DMS153 treated with DMSO at 0.1 percent for 48 hours (cell line): ENCODE measurements at regions not wholly inside any gene's neighbourhood (a gene's known extent, or its start where the extent isn't known, plus 50 kb on each side); places are given as distances from the start of the nearest gene placed in this dataset.
"Not testable (repeated sequence)": the region's sequence is repeated elsewhere in the genome, so short reads cannot be mapped to it uniquely, and the experiment has no call there.

Source experiments
- DNase-seq: peaks from one replicate; lab custom pipeline; 2025; ENCODE audit not compliant: unreplicated experiment; lab: John Stamatoyannopoulos, UW

DNA sequence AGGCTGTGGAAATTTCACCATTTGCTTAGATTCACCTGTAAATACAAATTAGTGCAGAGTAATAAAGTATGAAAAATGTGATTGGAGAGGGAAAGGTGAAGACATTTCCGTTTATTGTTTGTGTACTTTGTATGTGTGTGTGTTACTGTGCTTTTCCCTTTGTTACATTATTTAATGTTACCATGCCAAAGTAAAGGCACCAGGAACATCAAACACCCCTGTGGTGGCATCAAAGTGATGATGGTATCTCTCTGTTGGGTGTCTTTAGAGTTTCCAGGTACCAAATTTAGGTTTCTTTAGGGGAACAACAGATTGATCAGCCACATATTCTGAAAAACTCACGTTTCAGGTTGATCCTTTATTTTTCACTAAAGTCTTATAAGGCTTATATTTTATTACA lies 189.0 kb upstream of the FBXO33 start:
- DNase-seq: no peak

DNA sequence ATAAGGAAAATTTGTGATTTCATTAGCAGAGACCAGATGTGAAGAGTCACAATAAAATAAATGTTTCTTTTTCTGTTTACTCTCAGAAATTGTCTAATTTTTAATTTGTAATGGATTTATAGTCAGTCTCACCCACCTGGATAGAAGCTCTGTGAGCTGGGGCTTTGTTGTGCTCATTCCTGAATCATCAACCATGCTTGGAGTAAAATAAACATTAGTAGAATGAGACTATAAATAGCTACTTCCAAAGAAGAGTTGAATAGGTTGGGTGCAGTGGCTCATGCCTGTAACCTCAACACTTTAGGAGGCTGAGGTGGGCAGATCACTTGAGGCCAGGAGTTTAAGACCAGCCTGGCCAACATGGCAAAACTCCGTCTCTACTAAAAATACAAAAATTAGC lies 185.3 kb upstream of the FBXO33 start:
- DNase-seq: no peak

DNA sequence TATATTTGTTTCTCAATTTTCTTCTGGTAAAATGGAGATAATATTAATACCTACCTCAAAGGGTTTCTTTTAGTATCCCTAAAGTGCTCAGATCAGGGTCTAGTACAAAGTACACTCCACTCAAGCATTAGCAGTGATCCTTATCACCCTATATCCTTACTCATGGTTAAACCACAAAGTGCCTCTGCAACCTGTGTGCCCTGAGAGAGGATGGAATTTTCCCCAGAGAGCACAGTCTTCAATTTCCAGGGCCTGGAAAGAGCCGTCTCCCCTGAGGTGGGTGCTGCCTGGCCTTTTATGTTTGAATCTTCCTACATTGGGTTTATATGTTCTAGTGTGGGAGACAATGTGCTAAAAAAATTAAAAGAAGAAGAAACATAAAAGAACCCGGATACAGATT lies 183.1 kb upstream of the FBXO33 start:
- DNase-seq: no peak

DNA sequence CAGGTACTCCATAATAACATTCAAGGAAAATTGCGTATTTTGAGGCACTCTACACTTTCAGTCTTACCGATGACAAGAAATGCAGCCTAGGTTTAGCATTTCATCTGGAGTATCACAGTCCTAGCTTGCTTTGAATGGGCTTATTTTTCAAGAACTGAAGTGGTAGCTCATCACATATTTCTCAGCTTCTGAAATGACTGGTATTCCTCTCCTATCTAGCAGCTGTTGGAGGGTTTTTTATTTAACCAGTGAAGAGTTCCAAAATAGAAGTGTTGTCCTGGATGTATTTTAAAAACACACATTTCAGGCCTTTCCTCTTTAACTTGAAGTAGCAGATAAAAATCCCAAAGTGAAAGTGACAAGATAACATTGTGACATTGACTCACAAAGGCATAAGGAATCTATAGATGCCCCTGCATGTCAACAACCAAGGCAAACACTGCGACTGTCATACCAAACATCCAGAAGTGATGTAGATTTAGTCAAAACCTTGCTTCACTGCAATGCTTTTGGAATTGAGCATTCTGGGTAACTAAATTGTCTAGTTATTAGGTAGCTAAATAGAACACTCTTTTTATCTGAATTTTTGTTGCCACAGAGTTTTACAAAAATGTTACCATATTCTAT lies 182.2 kb upstream of the FBXO33 start:
- DNase-seq: no peak

DNA sequence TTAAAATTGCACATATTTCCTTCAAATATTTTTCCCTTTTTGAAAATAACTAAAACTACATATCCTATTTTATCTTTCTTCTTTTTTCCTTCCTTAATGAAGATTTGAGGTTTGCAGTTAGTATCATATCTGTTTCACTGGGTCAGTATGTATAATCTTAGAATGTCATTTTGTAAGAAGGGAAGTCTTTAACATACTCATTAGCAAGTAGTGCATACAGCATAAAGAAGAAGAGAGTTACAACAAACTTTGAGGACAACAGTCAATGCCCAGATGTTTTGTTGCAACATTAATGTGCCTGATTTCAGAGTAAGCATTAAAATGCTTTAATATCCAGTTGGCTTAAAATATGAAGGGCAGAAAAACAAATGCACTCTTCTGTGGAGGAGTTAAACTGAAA lies 176.9 kb upstream of the FBXO33 start:
- DNase-seq: no peak

DNA sequence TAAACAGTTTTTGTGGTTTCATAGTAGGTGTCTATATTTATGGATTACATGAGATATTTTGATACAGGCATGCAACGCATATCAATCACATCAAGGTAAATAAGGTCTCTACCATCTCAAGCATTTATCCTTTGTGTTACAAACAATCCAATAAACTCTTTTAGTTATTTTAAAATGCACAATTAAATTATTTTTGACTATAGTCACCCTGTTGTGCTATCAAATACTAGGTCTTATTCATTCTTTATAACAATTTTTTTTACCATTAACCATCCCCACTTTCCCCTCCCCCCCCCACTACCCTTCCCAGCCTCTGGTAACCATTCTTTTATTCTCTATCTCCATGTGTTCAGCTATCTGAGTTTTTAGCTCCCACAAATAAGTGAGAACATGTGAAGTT lies 175.7 kb upstream of the FBXO33 start:
- no peak for DNase-seq

DNA sequence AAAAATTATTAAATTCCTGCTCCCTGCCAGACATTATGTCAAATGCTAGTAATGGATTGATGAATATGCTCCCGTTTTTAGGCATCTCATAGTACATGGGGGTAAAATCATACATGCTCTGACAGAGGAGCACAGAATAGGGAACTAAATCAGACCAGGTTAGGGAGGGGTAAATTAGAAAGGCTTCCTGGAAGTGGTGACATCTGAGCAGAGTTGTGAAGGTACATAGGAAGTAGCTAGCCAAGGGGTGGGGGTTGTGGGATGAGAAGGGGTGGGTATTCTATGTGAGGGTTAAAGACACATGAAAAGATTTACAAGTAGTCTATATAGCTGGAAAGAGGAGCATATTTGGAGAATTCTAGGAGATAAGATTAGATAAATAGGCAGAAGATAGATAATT lies 171.7 kb upstream of the FBXO33 start:
- no peak for DNase-seq

DNA sequence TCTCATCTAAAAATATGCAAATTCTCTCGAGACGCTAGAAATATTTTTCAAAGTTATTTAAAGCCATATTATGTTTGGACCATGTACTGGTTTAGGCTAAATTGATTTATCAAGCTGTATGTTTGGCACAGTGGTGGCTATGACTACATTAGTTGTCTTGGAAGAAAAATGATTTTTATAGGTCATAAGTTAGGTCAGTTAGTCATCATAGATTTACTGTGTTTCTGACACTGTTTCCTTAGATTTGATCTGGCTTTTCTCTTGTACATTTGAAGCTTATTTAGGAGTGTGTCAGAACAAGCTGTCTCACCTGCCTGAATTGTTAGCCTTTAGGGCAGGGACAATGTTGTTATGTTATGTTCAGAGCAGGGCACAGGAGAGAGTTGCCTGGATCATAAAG lies 161.1 kb upstream of the FBXO33 start:
- DNase-seq: no peak

DNA sequence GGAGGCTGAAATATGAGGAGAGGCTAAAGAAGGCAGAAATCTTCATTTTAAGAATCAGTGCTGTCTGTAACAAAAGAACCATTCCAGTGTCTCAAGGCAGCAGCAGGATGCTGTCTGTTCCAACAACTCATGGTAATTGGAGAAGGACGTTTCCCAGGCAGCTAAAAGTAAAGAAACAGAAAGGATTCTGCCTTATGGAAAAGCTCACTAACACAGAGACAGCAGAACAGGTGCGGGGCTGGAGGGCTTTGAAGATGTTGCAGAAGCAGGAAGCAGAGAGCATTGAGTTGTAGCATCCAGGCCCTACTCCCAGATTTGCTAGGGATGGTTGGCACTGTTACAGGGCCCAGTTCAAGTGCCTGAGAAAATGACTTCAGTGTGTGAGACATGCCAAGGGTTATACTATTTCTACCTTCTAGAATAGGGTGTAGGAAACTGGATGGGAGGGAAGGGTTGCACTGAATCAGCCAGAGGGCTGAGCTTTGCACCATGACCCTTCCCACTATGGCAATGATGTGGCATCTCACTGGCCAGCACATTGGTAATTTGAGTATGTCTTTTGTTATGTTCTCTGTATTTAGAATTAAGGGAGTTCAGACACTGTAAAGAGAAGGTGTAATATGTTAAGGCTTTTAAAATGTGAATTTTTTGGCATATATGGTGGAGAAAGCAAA lies 160.0 kb upstream of the FBXO33 start:
- DNase-seq: no peak

DNA sequence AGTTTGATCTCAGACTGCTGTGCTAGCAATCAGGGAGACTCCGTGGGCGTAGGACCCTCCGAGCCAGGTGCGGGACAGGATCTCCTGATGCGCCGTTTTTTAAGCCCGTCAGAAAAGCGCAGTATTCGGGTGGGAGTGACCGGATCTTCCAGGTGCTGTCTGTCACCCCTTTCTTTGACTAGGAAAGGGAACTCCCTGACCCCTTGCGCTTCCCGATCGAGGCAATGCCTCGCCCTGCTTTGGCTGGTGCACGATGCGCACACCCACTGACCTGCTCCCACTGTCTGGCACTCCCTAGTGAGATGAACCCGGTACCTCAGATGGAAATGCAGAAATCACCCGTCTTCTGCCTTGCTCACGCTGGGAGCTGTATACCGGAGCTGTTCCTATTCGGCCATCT lies 157.6 kb upstream of the FBXO33 start:
- not testable (repeated sequence) for DNase-seq

DNA sequence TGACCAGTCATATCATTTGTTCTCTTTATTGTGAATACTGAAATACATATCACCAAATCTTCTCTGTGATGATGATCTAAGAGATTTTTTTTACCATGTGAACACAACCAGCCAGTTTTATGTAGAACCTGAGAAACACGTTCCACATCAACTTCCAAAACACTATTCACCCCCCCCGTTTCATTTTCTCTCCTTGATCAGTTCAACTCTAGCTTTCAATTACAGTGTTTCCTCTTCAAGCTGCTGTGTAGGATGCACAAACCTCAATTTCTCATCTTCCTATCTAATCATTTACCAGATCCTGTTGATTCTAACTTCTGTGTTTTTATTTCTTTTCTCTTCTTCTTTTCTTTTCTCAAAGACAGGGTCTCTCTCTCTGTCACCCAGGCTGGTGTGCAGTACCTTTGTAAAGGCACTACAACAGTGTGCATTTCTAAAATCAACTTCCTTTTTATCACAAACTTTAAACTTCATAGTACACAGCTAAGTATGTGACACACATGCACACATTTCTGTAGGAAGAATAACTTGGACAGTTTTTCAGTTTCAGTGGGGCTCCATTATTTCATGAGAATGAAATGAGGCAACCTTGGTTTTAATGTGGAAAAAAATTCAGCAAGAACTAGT lies 149.9 kb upstream of the FBXO33 start:
- no peak for DNase-seq

DNA sequence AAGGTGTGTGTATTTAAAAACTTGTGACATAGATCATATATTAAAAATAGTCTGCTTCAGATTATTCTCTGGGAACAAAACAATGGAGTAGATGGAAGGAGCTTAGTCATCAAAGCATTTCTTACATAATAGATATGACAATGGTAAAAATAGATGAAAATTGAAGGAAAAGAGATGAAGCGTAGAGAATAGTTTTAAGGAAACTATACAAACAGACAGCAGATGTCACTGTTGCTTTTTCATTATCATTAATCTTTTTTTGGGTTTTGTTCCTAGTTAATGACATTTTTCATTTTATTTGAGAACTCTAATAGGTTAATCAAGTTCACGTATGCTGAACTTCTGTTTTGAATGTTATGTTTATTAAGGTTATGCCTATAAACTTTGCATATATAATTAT lies 149.2 kb upstream of the FBXO33 start:
- DNase-seq: no peak

DNA sequence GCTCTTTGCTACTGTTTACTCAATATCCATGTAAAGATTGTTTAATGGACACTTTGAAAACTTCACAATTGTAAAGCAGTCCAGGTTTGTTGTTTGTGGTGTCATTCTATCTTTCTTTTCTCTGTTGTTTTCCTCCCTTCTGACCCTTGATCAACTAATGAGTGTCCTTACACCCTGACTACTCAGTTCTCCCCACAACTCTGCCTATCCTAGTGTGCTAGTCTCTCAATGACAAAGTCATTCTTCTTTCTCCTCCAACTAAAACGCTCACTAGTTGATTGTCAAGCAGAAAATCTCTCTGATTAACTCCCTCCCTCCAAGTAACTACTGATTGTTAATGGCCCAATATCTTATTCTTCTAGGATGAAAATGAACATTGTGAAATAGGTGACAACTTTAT lies 148.5 kb upstream of the FBXO33 start:
- no peak for DNase-seq

DNA sequence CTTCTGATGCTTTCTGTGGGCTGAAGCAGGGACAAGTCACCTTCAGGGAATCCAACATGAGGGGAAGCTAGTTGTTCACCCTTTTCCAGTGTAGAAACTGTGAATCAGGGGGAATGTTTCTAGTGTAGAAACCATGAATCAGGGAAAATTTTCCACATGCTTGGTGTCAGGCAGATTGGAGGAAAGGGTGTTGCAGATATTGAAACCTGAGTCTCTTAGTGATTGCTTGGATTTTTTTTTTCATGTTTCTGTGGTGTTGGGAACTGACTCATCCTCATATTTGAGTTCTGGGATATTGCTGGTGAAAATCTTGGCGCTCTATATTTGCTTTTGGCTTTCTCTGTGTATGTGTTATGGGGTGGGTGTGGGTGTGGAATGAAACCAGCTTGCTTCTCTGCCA lies 144.5 kb upstream of the FBXO33 start:
- no peak for DNase-seq

DNA sequence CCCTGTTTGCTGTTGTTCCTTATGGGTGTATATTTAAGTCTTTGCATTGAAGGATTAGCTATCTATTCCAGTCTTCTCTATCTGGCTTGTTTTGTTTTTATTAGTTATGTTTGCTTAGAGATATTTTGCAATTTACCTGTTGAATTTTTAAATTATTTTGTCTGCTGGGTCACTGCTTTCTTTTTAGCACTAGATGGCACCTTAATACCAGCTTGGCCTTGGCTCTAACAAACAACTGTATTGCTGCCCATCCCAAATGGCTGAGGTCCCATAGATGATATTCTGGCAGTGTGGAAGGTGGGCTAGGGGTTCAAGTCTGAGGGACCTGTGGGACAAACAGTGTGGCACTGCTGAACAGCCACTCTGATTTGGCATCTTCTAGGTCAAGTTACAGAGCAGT lies 144.0 kb upstream of the FBXO33 start:
- no peak for DNase-seq

DNA sequence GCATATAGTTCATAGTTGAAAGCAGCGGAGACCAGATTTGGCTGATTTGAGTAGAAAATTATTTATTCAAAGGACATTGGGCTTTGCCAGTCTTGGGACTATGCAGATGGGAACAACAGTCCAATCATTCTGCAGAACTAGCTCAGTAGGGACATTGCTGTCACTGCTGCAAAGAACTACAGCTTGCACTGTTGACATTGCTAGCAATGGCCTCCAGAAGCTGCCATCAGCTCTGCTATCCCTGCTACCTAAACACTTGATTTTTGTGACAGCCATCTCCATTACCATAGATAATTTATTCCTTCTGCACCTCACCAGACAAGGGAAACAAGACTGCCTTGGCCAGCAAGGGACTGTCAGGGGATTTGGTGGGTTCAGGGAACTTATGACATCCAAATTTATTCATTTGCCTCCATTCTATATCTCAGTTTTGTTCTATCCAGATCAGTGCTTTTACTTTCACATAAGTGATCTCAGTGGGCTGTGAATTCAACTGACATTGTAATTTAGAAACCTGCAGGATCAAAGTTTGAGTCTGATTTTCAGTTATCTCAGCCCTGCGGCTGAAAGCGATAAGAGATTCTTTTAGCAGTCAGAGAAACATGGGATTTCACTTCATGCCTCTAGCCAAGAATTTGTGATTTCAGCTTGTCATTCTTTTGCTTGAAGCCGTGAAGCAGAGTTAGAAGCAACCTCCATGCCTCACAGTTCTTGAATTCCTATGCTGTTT lies 136.7 kb upstream of the FBXO33 start:
- DNase-seq: no peak

DNA sequence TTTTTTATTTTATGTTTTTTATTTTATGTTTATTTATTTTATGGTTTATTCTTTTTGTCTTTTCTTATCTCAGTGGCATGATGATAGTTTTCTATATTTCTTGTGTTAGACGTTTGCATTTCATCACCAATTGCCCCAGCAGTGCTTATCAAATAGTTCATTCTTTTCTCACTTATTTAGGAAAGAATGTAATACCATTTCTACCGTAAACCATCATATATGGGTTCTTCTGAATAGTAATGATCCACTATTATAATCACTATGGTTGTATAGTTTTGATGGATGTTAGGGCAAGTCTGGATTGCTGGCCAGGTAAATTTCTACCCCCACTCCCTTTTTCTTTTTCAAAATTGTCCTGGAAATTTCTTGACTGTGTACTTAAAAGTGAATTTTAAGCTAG lies 134.6 kb upstream of the FBXO33 start:
- DNase-seq: no peak

DNA sequence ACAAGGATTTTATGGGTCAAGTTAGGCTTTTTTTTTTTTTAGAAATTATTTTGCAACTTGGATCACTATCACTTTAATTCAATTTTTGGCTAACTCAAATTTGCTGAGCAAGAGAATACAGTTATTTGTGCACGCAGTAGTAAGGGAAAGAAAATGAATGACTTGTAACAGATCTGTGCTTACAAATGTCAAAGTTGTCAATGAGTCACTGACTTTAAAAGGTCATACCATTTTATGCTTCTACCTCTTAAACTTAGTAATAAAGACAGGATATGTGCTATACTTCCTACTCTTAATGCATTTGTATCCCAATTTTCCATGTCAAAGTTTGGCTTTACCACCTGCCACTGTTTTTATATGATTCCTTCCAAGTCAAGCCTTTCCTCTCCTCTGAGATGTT lies 131.1 kb upstream of the FBXO33 start:
- no peak for DNase-seq

DNA sequence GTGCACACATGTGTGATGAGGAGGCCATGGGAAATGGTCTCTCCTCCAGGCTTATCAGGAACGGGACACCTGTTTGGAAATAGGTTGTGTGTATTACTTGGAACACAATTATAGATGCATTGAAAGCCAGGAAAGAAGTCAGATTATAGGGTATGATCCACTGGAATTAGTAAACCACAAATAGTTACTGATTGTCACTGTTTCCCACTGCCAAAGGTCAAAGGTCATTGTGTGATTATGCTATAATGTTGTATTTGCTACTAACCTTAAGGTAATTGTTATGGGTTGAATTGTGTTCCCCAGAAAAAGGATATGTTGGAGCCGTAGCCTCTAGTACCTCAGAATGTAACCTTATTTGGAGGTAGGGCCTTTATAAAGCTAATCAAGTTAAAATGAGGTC lies 129.9 kb upstream of the FBXO33 start:
- DNase-seq: no peak

DNA sequence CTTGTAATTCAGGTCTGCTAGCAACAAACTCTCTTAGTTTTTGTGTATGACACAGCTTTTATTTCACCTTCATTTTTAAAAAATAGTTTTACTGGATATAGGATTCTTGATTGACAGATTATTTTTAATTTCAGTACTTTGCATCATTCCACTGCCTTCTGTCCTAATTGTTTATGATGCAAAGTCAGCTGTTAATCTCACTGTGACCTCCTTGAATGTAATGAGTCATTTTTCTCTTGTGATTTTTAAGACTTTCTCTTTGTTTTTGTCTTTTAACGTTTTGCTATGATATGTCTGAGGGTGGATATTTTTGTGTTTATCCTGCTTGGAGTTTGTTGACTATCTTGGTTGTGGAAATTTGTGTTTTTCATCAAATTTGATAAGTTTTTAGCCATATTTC lies 126.3 kb upstream of the FBXO33 start:
- DNase-seq: no peak

DNA sequence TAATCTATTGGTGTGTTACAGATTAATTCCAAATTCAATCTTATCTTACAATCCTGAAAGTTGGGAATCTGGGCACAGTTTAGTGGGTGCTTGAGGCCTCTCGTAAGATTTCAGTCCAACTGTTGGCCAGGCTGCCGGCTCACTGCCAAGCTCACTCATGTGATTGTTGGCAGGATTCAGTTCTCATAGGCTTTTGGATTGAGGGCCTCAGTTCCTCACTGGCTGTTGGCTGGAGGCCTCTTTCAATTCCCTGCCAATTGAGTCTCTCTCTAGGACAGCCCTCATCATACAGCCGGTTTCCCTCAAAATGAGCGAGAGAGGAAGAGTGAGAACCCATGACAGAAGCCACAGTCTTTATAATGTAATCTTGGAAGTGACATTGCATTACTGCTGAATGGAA lies 123.5 kb upstream of the FBXO33 start:
- DNase-seq: no peak

DNA sequence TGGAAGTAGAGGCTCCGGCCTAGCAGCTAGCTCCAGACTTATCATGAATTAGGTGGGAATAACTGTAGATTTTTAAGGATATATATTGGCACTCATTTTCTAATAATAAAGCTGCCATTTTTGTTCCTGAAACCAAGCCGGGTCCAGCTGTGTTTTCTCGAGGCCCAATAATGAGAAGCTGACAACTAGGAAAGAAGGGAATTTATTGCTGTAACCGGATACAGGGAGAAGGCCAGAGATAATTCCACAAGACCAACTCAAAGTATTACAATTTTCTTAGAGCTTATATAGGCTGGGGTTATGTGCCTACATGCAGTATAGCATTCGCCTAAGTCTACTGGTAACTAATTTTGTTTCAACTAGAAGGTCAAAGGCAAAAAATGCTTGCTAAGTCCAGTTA lies 122.3 kb upstream of the FBXO33 start:
- no peak for DNase-seq
